AG20443 (cell line): ENCODE measurements at regions not wholly inside any gene's neighbourhood (a gene's known extent, or its start where the extent isn't known, plus 50 kb on each side); places are given as distances from the start of the nearest gene placed in this dataset.
"Not testable (repeated sequence)": the region's sequence is repeated elsewhere in the genome, so short reads cannot be mapped to it uniquely, and the experiment has no call there.

Experiments
- DNase-seq: peaks from one replicate; pipeline ENCODE4 v3.0.0; 2012; ENCODE audit warnings: low spot score, mixed read lengths

- no peak for DNase-seq
These were observed 66.3 kb upstream of the UFM1 start for GRCh38 chr13:38283346-38283745.

- DNase-seq: no peak
These were observed 84.5 kb upstream of the UFM1 start for GRCh38 chr13:38265132-38265497.

GRCh38 chr13:38264363-38265131 is 85.1 kb upstream of the UFM1 start:
- no peak for DNase-seq

- peak; percentile 39 for DNase-seq
These were observed 87.4 kb upstream of the UFM1 start for GRCh38 chr13:38262211-38262610.

GRCh38 chr13:38255600-38255999 is 94.1 kb upstream of the UFM1 start:
- DNase-seq: no peak

- DNase-seq: no peak
These were observed 109.8 kb upstream of the UFM1 start for GRCh38 chr13:38239874-38240273.

- DNase-seq: no peak
These were observed 121.3 kb upstream of the UFM1 start for GRCh38 chr13:38228322-38228721.

GRCh38 chr13:38226496-38226895 is 123.2 kb upstream of the UFM1 start:
- no peak for DNase-seq

GRCh38 chr13:38223089-38223488 is 126.6 kb upstream of the UFM1 start:
- DNase-seq: peak; percentile 25

- not testable (repeated sequence) for DNase-seq
These were observed 128.5 kb upstream of the UFM1 start for GRCh38 chr13:38221120-38221519.

- DNase-seq: no peak
These were observed 133.5 kb upstream of the UFM1 start for GRCh38 chr13:38216181-38216580.

- DNase-seq: no peak
These were observed 136.3 kb upstream of the UFM1 start for GRCh38 chr13:38213314-38213713.

- no peak for DNase-seq
These were observed 138.6 kb upstream of the UFM1 start for GRCh38 chr13:38210928-38211596.

- no peak for DNase-seq
These were observed 145.1 kb upstream of the UFM1 start for GRCh38 chr13:38204556-38204955.

- peak; percentile 25 for DNase-seq
These were observed 146.9 kb upstream of the UFM1 start for GRCh38 chr13:38202740-38203139.

- DNase-seq: no peak
These were observed 158.6 kb upstream of the UFM1 start for GRCh38 chr13:38191016-38191415.

GRCh38 chr13:38180670-38181069 is 169.0 kb upstream of the UFM1 start:
- no peak for DNase-seq

- DNase-seq: peak; percentile 16
These were observed 169.5 kb upstream of the UFM1 start for GRCh38 chr13:38180126-38180525.

GRCh38 chr13:38176664-38177063 is 173.0 kb upstream of the UFM1 start:
- DNase-seq: no peak

GRCh38 chr13:38173403-38173802 is 176.2 kb upstream of the UFM1 start:
- no peak for DNase-seq

- no peak for DNase-seq
These were observed 182.4 kb upstream of the UFM1 start for GRCh38 chr13:38167164-38167822.

GRCh38 chr13:38166116-38166515 is 183.5 kb upstream of the UFM1 start:
- peak; percentile 22 for DNase-seq

GRCh38 chr13:38160131-38160530 is 189.5 kb upstream of the UFM1 start:
- DNase-seq: no peak
